Astrocyte (in vitro differentiated cells and primary cell): ENCODE measurements at regions not wholly inside any gene's neighbourhood (a gene's known extent, or its start where the extent isn't known, plus 50 kb on each side); places are given as distances from the start of the nearest gene placed in this dataset.

Experiments used
- DNase-seq: peaks from one replicate; pipeline ENCODE4 v3.0.0-alpha.2; 2010; ENCODE audit warnings: low read depth
- FAIRE-seq: peaks from 2 replicates; lab custom pipeline; 2011; peaks lifted over from hg19 to GRCh38; lab: Jason Lieb, UNC
- H2AFZ ChIP-seq: 2 replicates; pipeline ENCODE4 v1.6.0; 2012; ENCODE audit warnings: low read depth, low read length, inconsistent platforms
- H3K27ac ChIP-seq: 2 replicates; pipeline ENCODE4 v1.5.1; 2011; ENCODE audit warnings: low read depth, low read length, inconsistent platforms
- H3K27me3 ChIP-seq: 2 replicates; pipeline ENCODE4 v1.6.0; 2011; ENCODE audit warnings: low read length, inconsistent platforms; ENCODE audit not compliant: insufficient read depth
- H3K36me3 ChIP-seq: 2 replicates; pipeline ENCODE4 v1.5.1; 2011; ENCODE audit warnings: low read length, inconsistent platforms; ENCODE audit not compliant: insufficient read depth
- H3K4me1 ChIP-seq: 2 replicates; pipeline ENCODE4 v1.5.1; 2011; ENCODE audit warnings: low read length, inconsistent platforms; ENCODE audit not compliant: insufficient read depth
- H3K4me2 ChIP-seq: 2 replicates; pipeline ENCODE4 v1.6.0; 2012; ENCODE audit warnings: low read length, inconsistent platforms
- H3K4me3 ChIP-seq: 2 replicates; pipeline ENCODE4 v1.5.1; 2011; ENCODE audit warnings: low read depth, mild to moderate bottlenecking, low read length, inconsistent platforms; ENCODE audit not compliant: insufficient read depth
- H3K79me2 ChIP-seq: 2 replicates; pipeline ENCODE4 v1.6.0; 2012; ENCODE audit warnings: mild to moderate bottlenecking, low read length, inconsistent platforms; ENCODE audit not compliant: insufficient read depth
- H3K9ac ChIP-seq: 2 replicates; pipeline ENCODE4 v1.6.0; 2012; ENCODE audit warnings: mild to moderate bottlenecking, low read length, inconsistent platforms
- H3K9me3 ChIP-seq: 2 replicates; pipeline ENCODE4 v1.5.1; 2012; ENCODE audit warnings: low read depth, mild to moderate bottlenecking, low read length, inconsistent platforms; ENCODE audit not compliant: insufficient read depth
- H4K20me1 ChIP-seq: 2 replicates; pipeline ENCODE4 v1.6.0; 2012; ENCODE audit warnings: low read length, inconsistent platforms; ENCODE audit not compliant: insufficient read depth
- H3K27ac Mint-ChIP-seq: one replicate; pipeline ENCODE4 v1.8.0; 2021; ENCODE audit warnings: mild to moderate bottlenecking, mixed read lengths; ENCODE audit not compliant: unreplicated experiment
- H3K27me3 Mint-ChIP-seq: one replicate; pipeline ENCODE4 v1.8.0; 2021; ENCODE audit warnings: low read depth, mixed read lengths; ENCODE audit not compliant: unreplicated experiment
- H3K36me3 Mint-ChIP-seq: one replicate; pipeline ENCODE4 v1.8.0; 2021; ENCODE audit warnings: low read depth, mixed read lengths; ENCODE audit not compliant: unreplicated experiment
- H3K4me1 Mint-ChIP-seq: one replicate; pipeline ENCODE4 v1.8.0; 2021; ENCODE audit warnings: low read depth, mixed read lengths; ENCODE audit not compliant: unreplicated experiment
- H3K4me3 Mint-ChIP-seq: one replicate; pipeline ENCODE4 v1.8.0; 2021; ENCODE audit warnings: mild to moderate bottlenecking, moderate library complexity, mixed read lengths; ENCODE audit not compliant: unreplicated experiment
- H3K9me3 Mint-ChIP-seq: one replicate; pipeline ENCODE4 v1.8.0; 2021; ENCODE audit warnings: mild to moderate bottlenecking, mixed read lengths; ENCODE audit not compliant: unreplicated experiment
- CTCF ChIP-seq: IDR thresholded peaks from 2 replicates; pipeline ENCODE4 v1.5.1; 2011; ENCODE audit warnings: low read depth, mild to moderate bottlenecking, inconsistent platforms, low read length, moderate library complexity; ENCODE audit not compliant: insufficient read depth
- EZH2 ChIP-seq: IDR thresholded peaks from 2 replicates; pipeline ENCODE4 v1.6.1; 2012; ENCODE audit warnings: mild to moderate bottlenecking, low read length, inconsistent platforms; ENCODE audit not compliant: insufficient read depth

GRCh38 chr12:94701711-94702110 lies 51.4 kb upstream of the TMCC3 start:
- DNase-seq (no peak), FAIRE-seq (no peak)
- Histone ChIP-seq H4K20me1 (no peaks in the 10 kb centered on the region), H2AFZ (no peak overlapping the region), H3K9me3 (no peaks in the 10 kb centered on the region), H3K4me1 (peaks cover 10% of the 10 kb centered on the region), H3K4me3 (no peak overlapping the region), H3K79me2 (no peaks in the 10 kb centered on the region), H3K27me3 (no peaks in the 10 kb centered on the region), H3K4me2 (no peak overlapping the region), H3K27ac (no peak overlapping the region), H3K9ac (no peak overlapping the region), H3K36me3 (no peaks in the 10 kb centered on the region)
- Mint-ChIP-seq H3K36me3 (no peaks in the 10 kb centered on the region), H3K9me3 (no peaks in the 10 kb centered on the region), H3K4me1 (peaks cover 15% of the 10 kb centered on the region), H3K27ac (no peak overlapping the region), H3K4me3 (no peak overlapping the region), H3K27me3 (peaks cover 3% of the 10 kb centered on the region)
- TF ChIP-seq CTCF: no peak
- TF ChIP-seq EZH2: no peak

DNA sequence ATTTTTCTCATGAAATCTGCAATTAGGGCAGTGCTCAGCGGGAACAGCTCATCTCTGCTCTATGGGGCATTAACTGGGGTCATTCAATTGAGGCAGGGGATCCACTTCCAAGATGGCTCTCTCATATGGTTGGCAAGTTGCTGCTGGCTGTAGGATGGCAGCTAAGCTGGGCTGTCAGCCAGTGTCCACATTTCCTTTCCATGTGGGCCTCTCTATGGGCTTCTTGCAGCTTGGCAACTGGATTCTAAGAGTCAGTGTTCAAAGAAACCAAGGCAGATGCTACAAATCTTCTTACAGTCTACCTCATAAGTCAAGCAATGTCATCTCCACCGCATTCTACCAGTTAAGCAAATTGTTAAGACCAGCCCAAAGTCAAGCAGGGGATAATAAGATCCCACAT lies 50.3 kb upstream of the TMCC3 start:
- Histone ChIP-seq H2AFZ (no peak overlapping the region), H3K4me2 (no peak overlapping the region), H3K9ac (no peak overlapping the region), H4K20me1 (no peaks in the 10 kb centered on the region), H3K9me3 (no peaks in the 10 kb centered on the region), H3K79me2 (no peaks in the 10 kb centered on the region), H3K4me1 (peaks cover 10% of the 10 kb centered on the region), H3K36me3 (no peaks in the 10 kb centered on the region), H3K4me3 (no peak overlapping the region), H3K27me3 (no peaks in the 10 kb centered on the region), H3K27ac (no peak overlapping the region)
- Mint-ChIP-seq H3K9me3 (no peaks in the 10 kb centered on the region), H3K36me3 (no peaks in the 10 kb centered on the region), H3K27me3 (peaks cover 3% of the 10 kb centered on the region), H3K4me3 (no peak overlapping the region), H3K4me1 (peaks cover 15% of the 10 kb centered on the region), H3K27ac (no peak overlapping the region)
- TF ChIP-seq EZH2 (no peak), CTCF (no peak)
- no peak for FAIRE-seq
- DNase-seq: no peak
